Body of pancreas (tissue), 4 donors: ENCODE measurements at regions not wholly inside any gene's neighbourhood (a gene's known extent, or its start where the extent isn't known, plus 50 kb on each side); places are given as distances from the start of the nearest gene placed in this dataset.
A peak's percentile ranks its signal among the peaks of the same experiment; 100 is the strongest.

ENCODE experiments used
- ATAC-seq: fragments of 150-250 bp; one replicate; pipeline ENCODE4 v1.9.1; 2016
- DNase-seq, 4 donors: peaks; one replicate each; pipeline ENCODE4 v3.0.0-alpha.2; 2019
- H3K27ac ChIP-seq, 4 donors: fragments of 200-600 bp; sonication (generic); 1 replicate in 3 of 4; 2 replicates in 1 of 4; pipeline versions ENCODE4 v1.5.1 to v1.6.1; 2016 to 2019; ENCODE audit warnings: mild to moderate bottlenecking in 1 of 4, mixed read lengths in 1 of 4, moderate library complexity in 1 of 4
- H3K27me3 ChIP-seq, 2 donors: fragments of 200-600 bp; sonication (generic); one replicate each; pipeline ENCODE4 v1.6.0; 2016; ENCODE audit warnings: mild to moderate bottlenecking in 1 of 2
- H3K36me3 ChIP-seq, 2 donors: fragments of 200-600 bp; sonication (generic); replicated peaks in 1 of 2; 2 replicates each; pipeline ENCODE4 v1.5.1; 2016; ENCODE audit warnings: low read depth in 2 of 2; ENCODE audit not compliant: insufficient read depth in 1 of 2
- H3K4me1 ChIP-seq: fragments of 200-600 bp; sonication (generic); one replicate; pipeline ENCODE4 v1.6.0; 2016
- H3K4me3 ChIP-seq, 2 donors: fragments of 200-600 bp; sonication (generic); 1 replicate in 1 of 2; 2 replicates in 1 of 2; pipeline ENCODE4 v1.5.1; 2016 to 2019
- H3K9me3 ChIP-seq, 3 donors: fragments of 200-600 bp; sonication (generic); 1 replicate in 2 of 3; 2 replicates in 1 of 3; pipeline ENCODE4 v1.5.1; 2016
- CTCF ChIP-seq, 7 experiments: fragments of 450-650 bp in 4 of 7; fragments of 200-600 bp in 3 of 7; sonication (generic) in 3 of 7; IDR thresholded peaks; one replicate each; pipeline ENCODE4 v1.5.1; 2016 to 2019; ENCODE audit warnings: antibody characterized with exemption in 7 of 7
- POLR2A ChIP-seq, 3 donors: fragments of 450-650 bp; IDR thresholded peaks; one replicate each; pipeline ENCODE4 v1.6.1; 2016; ENCODE audit warnings: antibody characterized with exemption in 3 of 3, mild to moderate bottlenecking in 2 of 3
- WGBS, 2 donors: methylation state at CpG; one replicate each; pipeline ENCODE4 v1.1.5; 2017; 5-methylcytosine and 5-hydroxymethylcytosine counted together
- intact Hi-C: fragments of 100-400 bp; cut with DNase I; formaldehyde crosslinking; loops from one replicate; pipeline ENCODE4 v1.15.1; 2023

GRCh38 chr3:73839032-73839431, 214.3 kb upstream of the PDZRN3 start:
- no peaks in the 10 kb centered on the region for H3K27me3 ChIP-seq

GRCh38 chr3:73835945-73836344, 211.2 kb upstream of the PDZRN3 start:
- H3K36me3 ChIP-seq, result no peaks in the 10 kb centered on the region
- no peak for ATAC-seq
- no peaks in the 10 kb centered on the region for H3K27me3 ChIP-seq
- intact Hi-C loops, result no loop called here
- no peak overlapping the region for H3K27ac ChIP-seq
- no peaks in the 10 kb centered on the region for H3K4me1 ChIP-seq
- no peak for DNase-seq
- TF ChIP-seq CTCF (IDR thresholded peaks at IDR 0.05), result no peak
- TF ChIP-seq POLR2A (IDR thresholded peaks at IDR 0.05), result no peak
- H3K9me3 ChIP-seq, result peaks cover 0 to 6% (median 0%) of the 10 kb centered on the region in 3 donors
- H3K4me3 ChIP-seq, result no peak overlapping the region

More at GRCh38 chr3:73839032-73839431, 214.3 kb upstream of the PDZRN3 start:
- H3K36me3 ChIP-seq, result no peaks in the 10 kb centered on the region
- WGBS, 2 donors, result 81 to 90% methylated on average over 3 of the region's 3 CpGs
- no peak for DNase-seq
- intact Hi-C loops, result no loop called here
- no peak overlapping the region for H3K27ac ChIP-seq
- no peak for ATAC-seq
- TF ChIP-seq POLR2A (IDR thresholded peaks at IDR 0.05) (no peak), CTCF (IDR thresholded peaks at IDR 0.05) (no peak)
- no peaks in the 10 kb centered on the region for H3K4me1 ChIP-seq
- H3K4me3 ChIP-seq, result no peak overlapping the region
- peaks cover 0 to 6% (median 0%) of the 10 kb centered on the region in 3 donors for H3K9me3 ChIP-seq

GRCh38 chr3:73832426-73832825, 207.7 kb upstream of the PDZRN3 start:
- H3K4me3 ChIP-seq, result no peak overlapping the region
- no peaks in the 10 kb centered on the region for H3K27me3 ChIP-seq
- TF ChIP-seq POLR2A (IDR thresholded peaks at IDR 0.05), result no peak
- TF ChIP-seq CTCF (IDR thresholded peaks at IDR 0.05), result no peak
- peaks cover 14% of the 10 kb centered on the region for H3K4me1 ChIP-seq
- intact Hi-C loops, result no loop called here
- no peaks in the 10 kb centered on the region for H3K36me3 ChIP-seq
- H3K9me3 ChIP-seq, result peaks cover 0 to 6% (median 0%) of the 10 kb centered on the region in 3 donors
- ATAC-seq, result no peak
- DNase-seq, result no peak
- no peak overlapping the region for H3K27ac ChIP-seq
- 28 to 38% methylated on average over 3 of the region's 3 CpGs for WGBS, 2 donors

- no peak for ATAC-seq
- H3K4me1 ChIP-seq, result peaks cover 20% of the 10 kb centered on the region
- H3K36me3 ChIP-seq, result no peaks in the 10 kb centered on the region
- H3K27me3 ChIP-seq, result no peaks in the 10 kb centered on the region
- peak overlapping the region in 3 of 4 donors; percentile 58 to 61 (median 60) for H3K27ac ChIP-seq
- TF ChIP-seq POLR2A (IDR thresholded peaks at IDR 0.05) (no peak), CTCF (IDR thresholded peaks at IDR 0.05) (no peak)
- H3K4me3 ChIP-seq, result no peak overlapping the region
- H3K9me3 ChIP-seq, result no peaks in the 10 kb centered on the region
- intact Hi-C loops, result no loop called here
- WGBS, 2 donors, result 54 to 71% methylated on average over 3 of the region's 3 CpGs
- DNase-seq, result no peak
These were observed 203.6 kb upstream of the PDZRN3 start for GRCh38 chr3:73828348-73828747.

GRCh38 chr3:73827725-73828211, 203.0 kb upstream of the PDZRN3 start:
- ATAC-seq (peak; percentile 85), DNase-seq (peak in 3 of 4 donors; percentile 20 to 37 (median 37))
- intact Hi-C loops, result no loop called here
- no peaks in the 10 kb centered on the region for H3K36me3 ChIP-seq
- no peak overlapping the region for H3K4me3 ChIP-seq
- H3K4me1 ChIP-seq, result peaks cover 20% of the 10 kb centered on the region
- TF ChIP-seq CTCF (IDR thresholded peaks at IDR 0.05) (no peak), POLR2A (IDR thresholded peaks at IDR 0.05) (peak in 2 of 3 donors; percentile 49 to 53)
- H3K27ac ChIP-seq, result peak overlapping the region in 3 of 4 donors; percentile 58 to 61 (median 60)
- no peaks in the 10 kb centered on the region for H3K27me3 ChIP-seq
- no peaks in the 10 kb centered on the region for H3K9me3 ChIP-seq
- WGBS, 2 donors, result 30 to 36% methylated on average over 2 of the region's 2 CpGs
